Transverse colon (tissue), 4 donors: ENCODE measurements at regions not wholly inside any gene's neighbourhood (a gene's known extent, or its start where the extent isn't known, plus 50 kb on each side); places are given as distances from the start of the nearest gene placed in this dataset.

Source experiments
- DNase-seq: peaks from one replicate; pipeline ENCODE4 v3.0.0-alpha.2; 2019
- H3K27ac ChIP-seq, 4 donors: fragments of 200-600 bp; sonication (generic); 2 replicates each; pipeline ENCODE4 v1.5.1; 2016 to 2018; ENCODE audit warnings: inconsistent platforms in 4 of 4
- H3K27me3 ChIP-seq: fragments of 200-600 bp; sonication (generic); 2 replicates; pipeline ENCODE4 v1.5.1; 2017; ENCODE audit warnings: inconsistent platforms
- H3K36me3 ChIP-seq, 4 donors: fragments of 200-600 bp; sonication (generic); 2 replicates each; pipeline ENCODE4 v1.5.1; 2017 to 2019; ENCODE audit warnings: inconsistent platforms in 4 of 4
- H3K4me1 ChIP-seq, 4 donors: fragments of 200-600 bp; sonication (generic); 2 replicates each; pipeline ENCODE4 v1.5.1; 2017 to 2020; ENCODE audit warnings: inconsistent platforms in 4 of 4
- H3K4me3 ChIP-seq, 4 donors: fragments of 200-600 bp; sonication (generic); 1 replicate in 1 of 4; 2 replicates in 3 of 4; pipeline versions ENCODE4 v1.5.1 to v1.6.1; 2017 to 2019; ENCODE audit warnings: inconsistent platforms in 4 of 4
- H3K9me3 ChIP-seq, 2 donors: fragments of 200-600 bp; sonication (generic); 2 replicates each; pipeline ENCODE4 v1.5.1; 2017 to 2019; ENCODE audit warnings: inconsistent platforms in 2 of 2
- CTCF ChIP-seq, 5 experiments: fragments of 200-600 bp in 3 of 5; fragments of 450-650 bp in 2 of 5; sonication (generic) in 3 of 5; IDR thresholded peaks; 1 replicate in 2 of 5; 2 replicates in 3 of 5; pipeline ENCODE4 v1.5.1; 2016 to 2017; ENCODE audit warnings: antibody characterized with exemption in 5 of 5, inconsistent platforms in 3 of 5, mild to moderate bottlenecking in 2 of 5, moderate library complexity in 1 of 5
- EP300 ChIP-seq: sonication (generic); formaldehyde crosslinking; IDR thresholded peaks from one replicate; pipeline ENCODE4 v1.6.1; 2017; ENCODE audit warnings: antibody characterized with exemption, low read depth
- POLR2A ChIP-seq: fragments of 450-650 bp; IDR thresholded peaks from one replicate; pipeline ENCODE4 v1.6.1; 2016; ENCODE audit warnings: antibody characterized with exemption, mild to moderate bottlenecking, moderate library complexity
- POLR2AphosphoS5 ChIP-seq, 3 donors: sonication (generic); formaldehyde crosslinking; IDR thresholded peaks; one replicate each; pipeline ENCODE4 v1.6.1; 2016; ENCODE audit warnings: antibody characterized with exemption in 3 of 3
- WGBS, 2 donors: methylation state at CpG; one replicate each; pipeline ENCODE4 v1.1.5; 2018; ENCODE audit warnings: low coverage in 1 of 2; 5-methylcytosine and 5-hydroxymethylcytosine counted together
- in situ Hi-C, 4 donors: fragments of 200-750 bp; cut with MboI; loops; one replicate each; pipeline versions ENCODE4 v1.15.0 to v1.15.1; 2017; ENCODE audit warnings: low sequenced_read_pairs in 3 of 4, low pct_ligation_motif_present in 1 of 4, low pct_unique_long_range_greater_than_20kb in 1 of 4
- intact Hi-C: fragments of 100-400 bp; cut with DNase I; formaldehyde crosslinking; loops from one replicate; pipeline ENCODE4 v1.15.1; 2023; ENCODE audit warnings: low total_unique reads

DNA sequence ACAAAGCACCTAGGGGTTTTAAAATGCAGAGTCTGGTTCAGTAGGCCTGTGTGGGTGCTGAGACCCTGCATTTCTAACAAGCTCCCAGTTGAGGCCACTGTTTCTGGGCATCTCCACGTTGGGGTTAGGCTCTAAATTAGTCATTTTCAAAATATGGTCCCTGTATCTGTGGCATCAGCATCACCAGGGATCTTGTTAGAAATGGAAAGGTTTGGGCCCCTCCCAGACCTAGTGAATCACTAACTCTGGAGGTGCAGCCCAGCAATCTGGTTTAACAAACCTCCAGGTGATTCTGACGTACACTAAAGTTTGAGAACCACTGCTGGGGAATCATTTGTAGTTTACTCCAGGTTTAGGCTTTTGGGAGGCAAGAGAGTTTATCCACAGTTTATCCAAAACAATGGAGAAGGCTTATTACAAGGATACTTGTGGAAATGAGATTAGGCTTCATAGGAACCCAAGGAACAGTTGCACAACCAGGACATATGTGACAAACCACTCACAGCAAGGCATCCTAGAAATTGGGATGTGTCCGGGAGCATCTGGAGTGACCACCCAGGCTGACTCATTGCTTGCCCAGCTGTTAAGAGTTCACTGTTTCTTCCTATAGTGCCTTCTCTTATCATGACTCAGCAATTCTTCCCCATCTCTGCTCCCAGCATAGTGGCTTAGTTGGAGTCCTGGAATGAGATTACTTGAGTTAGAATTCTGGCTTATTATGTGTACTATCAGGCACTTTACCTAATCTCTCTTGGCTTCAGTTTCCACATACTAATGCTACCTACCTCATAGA, 71.6 kb upstream of the STXBP6 start:
- H3K27ac ChIP-seq = peak overlapping the region in 1 of 4 donors; percentile 25
- H3K36me3 ChIP-seq = no peaks in the 10 kb centered on the region
- intact Hi-C loops = no loop called here
- 63% methylated on average over 3 of the region's 3 CpGs; no CpG with 5 or more reads in 1 of the 2 donors for WGBS, 2 donors
- H3K4me1 ChIP-seq = no peaks in the 10 kb centered on the region
- TF ChIP-seq POLR2AphosphoS5 (IDR thresholded peaks at IDR 0.05) = no peak
- no peak overlapping the region for H3K4me3 ChIP-seq
- H3K27me3 ChIP-seq = no peaks in the 10 kb centered on the region
- DNase-seq = no peak
- H3K9me3 ChIP-seq = no peaks in the 10 kb centered on the region
- in situ Hi-C loops = no loop called here

DNA sequence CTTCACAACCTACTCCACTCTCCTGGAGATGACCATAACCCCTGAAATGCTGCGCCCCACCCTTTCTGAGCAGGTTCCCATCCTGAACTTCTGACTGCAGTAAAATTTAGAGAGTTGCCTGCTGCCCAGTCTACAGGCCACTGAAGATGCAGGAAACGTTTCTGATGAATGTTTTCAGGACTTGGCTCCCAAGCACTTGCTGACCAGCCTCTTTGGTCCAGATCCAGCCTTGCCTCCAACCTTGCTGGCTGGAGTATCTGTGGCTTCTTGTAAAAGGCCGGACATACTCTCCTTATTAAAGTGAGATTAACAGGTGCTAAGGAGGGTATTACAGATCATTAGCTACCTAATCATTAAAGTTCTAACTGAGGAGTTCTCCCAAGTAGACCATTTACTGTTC, 70.3 kb upstream of the STXBP6 start:
- no peaks in the 10 kb centered on the region for H3K4me1 ChIP-seq
- TF ChIP-seq CTCF (IDR thresholded peaks at IDR 0.05) (no peak), EP300 (no peak), POLR2A (no peak), POLR2AphosphoS5 (IDR thresholded peaks at IDR 0.05) (no peak)
- H3K4me3 ChIP-seq = no peak overlapping the region
- WGBS, 2 donors = 63 to 67% methylated on average over 2 to 3 of the region's 3 CpGs
- H3K27me3 ChIP-seq = no peaks in the 10 kb centered on the region
- DNase-seq = no peak
- no peaks in the 10 kb centered on the region for H3K9me3 ChIP-seq
- no peaks in the 10 kb centered on the region for H3K36me3 ChIP-seq
- in situ Hi-C loops = no loop called here
- intact Hi-C loops = no loop called here
- H3K27ac ChIP-seq = no peak overlapping the region

- intact Hi-C loops = no loop called here
- in situ Hi-C loops = no loop called here
These were observed 68.7 kb upstream of the STXBP6 start for GRCh38 chr14:25118671-25119070.

GRCh38 chr14:25117342-25117741, 67.4 kb upstream of the STXBP6 start:
- Histone ChIP-seq H3K36me3 (no peaks in the 10 kb centered on the region), H3K27ac (no peak overlapping the region), H3K27me3 (no peaks in the 10 kb centered on the region), H3K4me3 (no peak overlapping the region), H3K9me3 (no peaks in the 10 kb centered on the region), H3K4me1 (no peaks in the 10 kb centered on the region)
- in situ Hi-C loops = no loop called here
- intact Hi-C loops = no loop called here
- no peak for TF ChIP-seq POLR2AphosphoS5 (IDR thresholded peaks at IDR 0.05)
- no peak for TF ChIP-seq CTCF (IDR thresholded peaks at IDR 0.05)
- no peak for TF ChIP-seq POLR2A
- no peak for TF ChIP-seq EP300
- DNase-seq = no peak
- WGBS, 2 donors = 92% methylated on average over 1 of the region's 1 CpG; no CpG with 5 or more reads in 1 of the 2 donors

More at GRCh38 chr14:25118671-25119070, 68.7 kb upstream of the STXBP6 start:
- no peak overlapping the region for H3K4me3 ChIP-seq
- TF ChIP-seq POLR2AphosphoS5 (IDR thresholded peaks at IDR 0.05) = no peak
- no peak for TF ChIP-seq POLR2A
- no peak for TF ChIP-seq CTCF (IDR thresholded peaks at IDR 0.05)
- TF ChIP-seq EP300 = no peak
- no peaks in the 10 kb centered on the region for H3K9me3 ChIP-seq
- no peaks in the 10 kb centered on the region for H3K36me3 ChIP-seq
- H3K27me3 ChIP-seq = no peaks in the 10 kb centered on the region
- no peak for DNase-seq
- H3K27ac ChIP-seq = no peak overlapping the region
- WGBS, 2 donors = 60 to 78% methylated on average over 1 to 2 of the region's 2 CpGs
- H3K4me1 ChIP-seq = no peaks in the 10 kb centered on the region

DNA sequence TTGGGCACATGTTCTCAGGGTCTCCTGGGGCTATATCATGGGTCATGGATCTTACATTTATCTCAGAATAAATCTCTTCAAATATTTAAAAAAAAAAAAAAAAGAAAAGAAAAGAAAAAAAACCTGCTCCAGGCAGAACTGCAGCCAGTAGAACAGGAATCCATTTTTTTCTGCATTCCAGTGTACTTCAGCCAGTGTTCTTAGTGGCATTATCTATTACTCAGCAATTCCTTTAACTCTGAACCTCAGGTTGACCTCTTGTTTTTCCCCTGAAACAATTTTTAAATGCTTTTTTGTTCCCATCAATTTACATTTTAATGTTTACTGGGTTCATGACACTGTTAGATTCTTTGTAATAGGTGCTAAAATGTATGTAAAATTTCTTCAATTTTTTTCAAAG, 66.7 kb upstream of the STXBP6 start:
- no peaks in the 10 kb centered on the region for H3K9me3 ChIP-seq
- intact Hi-C loops (no loop called here), in situ Hi-C loops (no loop called here)
- H3K27ac ChIP-seq = no peak overlapping the region
- H3K4me1 ChIP-seq = no peaks in the 10 kb centered on the region
- H3K4me3 ChIP-seq = no peak overlapping the region
- DNase-seq = no peak
- no peaks in the 10 kb centered on the region for H3K27me3 ChIP-seq
- no peaks in the 10 kb centered on the region for H3K36me3 ChIP-seq
- TF ChIP-seq POLR2A (no peak), CTCF (IDR thresholded peaks at IDR 0.05) (no peak), POLR2AphosphoS5 (IDR thresholded peaks at IDR 0.05) (no peak), EP300 (no peak)
